Stimulated activated CD8-positive, alpha-beta memory T cell treated with anti-CD3 and anti-CD28 coated beads, Interleukin-4, amount 100 ng/mL, for 1 hour (primary cell): ENCODE measurements at regions not wholly inside any gene's neighbourhood (a gene's known extent, or its start where the extent isn't known, plus 50 kb on each side); places are given as distances from the start of the nearest gene placed in this dataset.

ENCODE experiments used
- DNase-seq, 2 donors: peaks; one replicate each; pipeline ENCODE4 v3.0.0-alpha.2; 2020; ENCODE audit warnings: low read depth in 2 of 2, low spot score in 1 of 2

GRCh38 chr1:221067721-221068120 lies 188.5 kb downstream of the HLX start:
- DNase-seq: no peak

GRCh38 chr1:221069178-221069903 lies 190.1 kb downstream of the HLX start:
- no peak for DNase-seq

DNA sequence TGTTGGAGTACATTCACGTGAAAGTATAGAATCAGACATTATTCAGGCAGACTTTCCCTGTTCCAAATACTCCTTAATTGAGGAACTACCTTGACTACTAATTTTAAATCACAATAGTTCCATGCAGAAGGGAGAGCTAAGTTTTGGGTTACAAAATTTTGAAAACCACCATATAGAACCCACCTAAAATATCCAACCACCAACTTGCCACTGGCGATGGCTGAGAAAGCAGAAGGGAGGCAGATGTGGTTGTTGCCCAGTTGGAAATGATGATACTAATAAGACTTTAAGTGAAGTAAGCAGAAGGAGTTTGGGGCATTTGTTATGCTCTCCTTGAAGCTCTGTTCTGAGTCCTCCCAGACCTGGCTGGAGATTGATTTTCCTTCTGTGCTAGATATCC lies 190.7 kb downstream of the HLX start:
- no peak for DNase-seq

- no peak for DNase-seq
Observed at GRCh38 chr1:221071777-221072176, 192.5 kb downstream of the HLX start.

DNA sequence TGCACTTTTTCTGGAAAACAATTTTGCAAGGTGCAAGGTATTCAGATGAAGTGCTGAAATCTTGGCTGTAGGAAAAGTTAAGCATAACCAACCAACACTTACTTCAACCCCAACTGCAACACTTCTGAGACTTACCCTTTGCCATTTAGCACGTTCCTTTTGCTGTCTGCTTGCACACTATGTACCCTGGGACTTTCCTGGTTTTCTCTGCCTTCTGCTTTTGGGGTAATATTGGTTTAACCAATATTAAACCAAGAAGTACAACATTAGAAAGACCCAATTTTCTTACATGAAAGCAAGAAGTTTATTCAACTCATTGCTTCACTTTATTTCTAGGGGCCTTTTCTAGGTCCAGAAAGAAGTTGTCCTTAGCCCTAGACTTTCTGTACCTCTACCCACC lies 193.0 kb downstream of the HLX start:
- DNase-seq: no peak

GRCh38 chr1:221074332-221074731 lies 195.1 kb downstream of the HLX start:
- DNase-seq: no peak

- DNase-seq: no peak
Observed at GRCh38 chr1:221075911-221076310, 196.7 kb downstream of the HLX start.

GRCh38 chr1:221076391-221076811 lies 197.2 kb downstream of the HLX start:
- DNase-seq: no peak

DNA sequence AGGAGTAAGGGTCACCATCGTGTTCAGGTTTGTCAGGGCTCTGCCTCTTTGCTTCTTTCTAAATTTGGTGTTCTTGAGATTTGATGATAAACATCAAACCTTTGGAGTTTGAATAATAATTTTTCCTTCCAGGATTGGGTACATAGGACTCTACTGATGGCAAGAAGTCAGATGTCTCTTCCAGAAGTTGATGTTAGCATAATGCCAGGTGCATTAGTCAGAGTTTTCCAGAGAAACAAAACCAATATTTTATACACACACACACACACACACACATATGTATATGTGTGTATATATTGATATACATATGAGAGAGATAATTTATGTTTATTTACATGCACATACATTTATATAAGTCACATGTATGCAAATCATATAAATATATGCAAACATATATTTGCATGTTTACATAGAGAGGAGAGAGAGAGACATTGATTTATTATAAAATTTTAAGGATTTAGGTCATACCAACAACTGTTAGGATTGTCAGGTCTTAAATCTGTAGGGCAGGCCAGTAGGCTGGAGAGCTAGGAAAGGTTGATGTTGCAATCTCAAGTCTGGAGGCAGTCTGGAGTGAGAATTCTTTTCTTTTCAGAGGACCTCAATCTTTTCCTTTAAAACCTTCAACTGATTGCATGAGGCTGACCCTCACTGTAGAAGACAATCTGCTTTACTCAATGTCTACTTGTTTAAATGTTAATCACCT lies 199.2 kb downstream of the HLX start:
- DNase-seq: no peak

DNA sequence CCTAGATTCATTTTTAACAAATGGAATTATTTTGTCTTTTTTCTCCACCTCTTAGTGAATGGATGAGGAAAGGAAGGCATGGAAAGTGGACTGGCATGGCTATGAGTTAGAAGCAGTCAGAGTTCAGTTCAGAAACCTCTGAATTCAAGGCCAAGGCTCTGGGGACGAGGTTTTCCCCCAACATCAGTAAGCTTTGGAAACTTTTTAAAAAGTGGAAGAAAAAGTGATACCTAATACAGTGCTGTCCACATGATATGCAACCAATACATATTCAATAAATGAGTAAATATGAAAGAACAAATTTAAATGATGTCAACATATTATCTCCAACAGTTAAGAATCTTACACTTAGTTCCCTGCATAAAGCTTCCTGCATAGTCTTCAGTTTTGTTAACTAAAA lies 204.7 kb downstream of the HLX start:
- no peak for DNase-seq

GRCh38 chr1:221084681-221085080 lies 205.4 kb downstream of the HLX start:
- DNase-seq: no peak

DNA sequence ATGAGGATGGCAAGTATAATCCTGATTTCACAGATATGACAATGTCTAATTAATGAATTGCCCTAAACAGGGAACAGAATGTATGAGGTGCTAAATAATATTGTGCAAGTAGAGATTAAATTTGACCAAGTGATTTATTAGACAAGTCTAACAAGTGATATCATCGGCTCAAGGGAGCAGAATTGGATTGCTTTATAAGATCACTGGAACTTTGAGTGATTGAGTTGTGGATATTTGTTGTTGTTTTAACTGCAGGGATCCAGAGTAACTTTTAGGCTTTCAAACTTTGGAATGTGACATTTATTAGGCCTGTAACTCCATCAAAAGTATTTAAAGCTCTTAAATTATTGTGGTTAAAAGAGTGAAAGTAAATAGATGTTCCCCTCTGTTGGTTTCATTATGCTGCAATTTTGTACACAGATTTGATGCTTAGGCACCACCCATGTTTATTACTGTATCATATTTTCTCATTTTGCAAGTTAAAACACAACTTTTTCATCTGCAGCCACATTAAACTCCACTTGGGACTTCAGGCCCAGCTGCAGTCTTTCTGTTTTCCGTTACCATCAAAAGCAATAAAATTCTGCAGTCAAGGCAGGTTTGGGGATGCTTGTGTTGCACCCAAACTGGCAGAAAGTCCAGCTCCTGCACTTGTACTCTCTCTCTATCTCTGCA lies 206.6 kb downstream of the HLX start:
- DNase-seq: no peak

GRCh38 chr1:221087919-221088318 lies 208.7 kb downstream of the HLX start:
- no peak for DNase-seq

DNA sequence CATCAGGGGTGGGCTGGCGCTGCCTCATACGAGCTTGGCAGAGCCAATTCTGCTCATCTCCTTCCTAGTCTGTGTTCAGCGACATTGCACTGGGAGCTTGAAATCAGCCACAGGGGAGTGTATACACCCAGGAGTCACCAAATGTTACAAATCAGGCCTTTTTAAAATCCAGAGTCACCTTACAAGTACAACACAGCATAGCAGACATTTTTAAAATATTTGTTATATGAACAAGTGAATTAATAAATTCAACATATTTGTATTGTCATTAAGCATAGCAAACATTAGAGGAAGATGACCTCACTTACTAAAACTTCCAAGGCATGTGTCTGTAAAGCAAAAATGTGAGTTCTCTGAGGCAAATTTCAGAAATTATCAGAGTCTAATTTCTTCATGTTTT lies 210.0 kb downstream of the HLX start:
- DNase-seq: no peak

- no peak for DNase-seq
Observed at GRCh38 chr1:221089803-221090202, 210.6 kb downstream of the HLX start.

GRCh38 chr1:221093903-221094791 lies 214.9 kb downstream of the HLX start:
- no peak for DNase-seq

- DNase-seq: no peak
Observed at GRCh38 chr1:221097479-221098281, 218.4 kb downstream of the HLX start.

GRCh38 chr1:221098471-221099405 lies 219.5 kb downstream of the HLX start:
- DNase-seq: no peak
